Activated naive CD4-positive, alpha-beta T cell treated with anti-CD3 and anti-CD28 coated beads, Interleukin-2, amount 10 ng/mL, durations not matched to agents 7 days and 5 days (primary cell): ENCODE measurements at regions not wholly inside any gene's neighbourhood (a gene's known extent, or its start where the extent isn't known, plus 50 kb on each side); places are given as distances from the start of the nearest gene placed in this dataset.

Experiments
- CTCF ChIA-PET: fragments of 350-600 bp; sonication (Branson Sonifier 250); formaldehyde crosslinking; loops from one replicate; lab custom pipeline; 2021; ENCODE audit warnings: antibody characterized with exemption; lab: Charles Lee
- DNase-seq: peaks from one replicate; pipeline ENCODE4 v3.0.0-alpha.2; 2020
- H3K27ac Mint-ChIP-seq: one replicate; pipeline ENCODE4 v1.8.0; 2021; ENCODE audit warnings: mild to moderate bottlenecking, moderate library complexity, mixed read lengths
- H3K27me3 Mint-ChIP-seq: one replicate; pipeline ENCODE4 v1.8.0; 2021; ENCODE audit warnings: mild to moderate bottlenecking, mixed read lengths
- H3K36me3 Mint-ChIP-seq: one replicate; pipeline ENCODE4 v1.8.0; 2021; ENCODE audit warnings: mixed read lengths
- H3K4me1 Mint-ChIP-seq: one replicate; pipeline ENCODE4 v1.8.0; 2021; ENCODE audit warnings: mixed read lengths
- H3K4me3 Mint-ChIP-seq: one replicate; pipeline ENCODE4 v1.8.0; 2021; ENCODE audit warnings: mild to moderate bottlenecking, moderate library complexity, mixed read lengths
- H3K9me3 Mint-ChIP-seq: one replicate; pipeline ENCODE4 v1.8.0; 2021; ENCODE audit warnings: mixed read lengths

- Mint-ChIP-seq H3K36me3 (no peaks in the 10 kb centered on the region), H3K27ac (no peak overlapping the region), H3K27me3 (no peaks in the 10 kb centered on the region), H3K4me3 (no peak overlapping the region), H3K4me1 (no peaks in the 10 kb centered on the region), H3K9me3 (no peaks in the 10 kb centered on the region)
- DNase-seq = no peak
- CTCF ChIA-PET = no interaction called here
These were observed 314.8 kb downstream of the CYP26B1 start for GRCh38 chr2:71832844-71833243.

GRCh38 chr2:71832388-71832787 lies 315.3 kb downstream of the CYP26B1 start:
- Mint-ChIP-seq H3K27me3 (peaks cover 3% of the 10 kb centered on the region), H3K36me3 (no peaks in the 10 kb centered on the region), H3K4me1 (no peaks in the 10 kb centered on the region), H3K9me3 (no peaks in the 10 kb centered on the region), H3K27ac (no peak overlapping the region), H3K4me3 (no peak overlapping the region)
- no peak for DNase-seq
- CTCF ChIA-PET = no interaction called here

GRCh38 chr2:71831193-71831577 lies 316.5 kb downstream of the CYP26B1 start:
- peaks cover 4% of the 10 kb centered on the region for H3K27me3 Mint-ChIP-seq
- H3K9me3 Mint-ChIP-seq = no peaks in the 10 kb centered on the region
- H3K27ac Mint-ChIP-seq = no peak overlapping the region
- H3K36me3 Mint-ChIP-seq = no peaks in the 10 kb centered on the region
- H3K4me1 Mint-ChIP-seq = no peaks in the 10 kb centered on the region
- H3K4me3 Mint-ChIP-seq = no peak overlapping the region
- no peak for DNase-seq
- CTCF ChIA-PET = no interaction called here

GRCh38 chr2:71830497-71831192 lies 317.0 kb downstream of the CYP26B1 start:
- Mint-ChIP-seq H3K27me3 (peaks cover 4% of the 10 kb centered on the region), H3K4me3 (no peak overlapping the region), H3K9me3 (no peaks in the 10 kb centered on the region), H3K36me3 (no peaks in the 10 kb centered on the region), H3K27ac (no peak overlapping the region), H3K4me1 (no peaks in the 10 kb centered on the region)
- CTCF ChIA-PET = no interaction called here
- no peak for DNase-seq

GRCh38 chr2:71829008-71829407 lies 318.7 kb downstream of the CYP26B1 start:
- H3K27me3 Mint-ChIP-seq = peaks cover 4% of the 10 kb centered on the region
- no peaks in the 10 kb centered on the region for H3K36me3 Mint-ChIP-seq
- no peaks in the 10 kb centered on the region for H3K9me3 Mint-ChIP-seq
- DNase-seq = no peak
- no peaks in the 10 kb centered on the region for H3K4me1 Mint-ChIP-seq
- H3K27ac Mint-ChIP-seq = no peak overlapping the region
- no peak overlapping the region for H3K4me3 Mint-ChIP-seq
- CTCF ChIA-PET = no interaction called here

- DNase-seq = no peak
- Mint-ChIP-seq H3K36me3 (no peaks in the 10 kb centered on the region), H3K9me3 (no peaks in the 10 kb centered on the region), H3K4me3 (no peak overlapping the region), H3K4me1 (no peaks in the 10 kb centered on the region), H3K27ac (no peak overlapping the region), H3K27me3 (peaks cover 7% of the 10 kb centered on the region)
- CTCF ChIA-PET = no interaction called here
These were observed 319.7 kb downstream of the CYP26B1 start for GRCh38 chr2:71827973-71828372.

GRCh38 chr2:71827524-71827901 lies 320.1 kb downstream of the CYP26B1 start:
- peaks cover 9% of the 10 kb centered on the region for H3K27me3 Mint-ChIP-seq
- H3K9me3 Mint-ChIP-seq = no peaks in the 10 kb centered on the region
- H3K4me1 Mint-ChIP-seq = no peaks in the 10 kb centered on the region
- CTCF ChIA-PET = no interaction called here
- H3K36me3 Mint-ChIP-seq = no peaks in the 10 kb centered on the region
- H3K27ac Mint-ChIP-seq = no peak overlapping the region
- no peak overlapping the region for H3K4me3 Mint-ChIP-seq
- DNase-seq = no peak

- no peak overlapping the region for H3K27ac Mint-ChIP-seq
- CTCF ChIA-PET = no interaction called here
- DNase-seq = no peak
- H3K4me3 Mint-ChIP-seq = no peak overlapping the region
- no peaks in the 10 kb centered on the region for H3K36me3 Mint-ChIP-seq
- no peaks in the 10 kb centered on the region for H3K4me1 Mint-ChIP-seq
- no peaks in the 10 kb centered on the region for H3K9me3 Mint-ChIP-seq
- H3K27me3 Mint-ChIP-seq = peaks cover 9% of the 10 kb centered on the region
These were observed 320.7 kb downstream of the CYP26B1 start for GRCh38 chr2:71826826-71827523.

GRCh38 chr2:71826299-71826698 lies 321.4 kb downstream of the CYP26B1 start:
- Mint-ChIP-seq H3K9me3 (no peaks in the 10 kb centered on the region), H3K27me3 (peaks cover 9% of the 10 kb centered on the region), H3K27ac (no peak overlapping the region), H3K4me3 (no peak overlapping the region), H3K36me3 (no peaks in the 10 kb centered on the region), H3K4me1 (no peaks in the 10 kb centered on the region)
- CTCF ChIA-PET = no interaction called here
- DNase-seq = no peak

- no peaks in the 10 kb centered on the region for H3K36me3 Mint-ChIP-seq
- H3K27ac Mint-ChIP-seq = no peak overlapping the region
- CTCF ChIA-PET = no interaction called here
- H3K9me3 Mint-ChIP-seq = no peaks in the 10 kb centered on the region
- peaks cover 9% of the 10 kb centered on the region for H3K27me3 Mint-ChIP-seq
- no peak for DNase-seq
- no peaks in the 10 kb centered on the region for H3K4me1 Mint-ChIP-seq
- no peak overlapping the region for H3K4me3 Mint-ChIP-seq
These were observed 323.2 kb downstream of the CYP26B1 start for GRCh38 chr2:71824436-71824835.

- Mint-ChIP-seq H3K4me1 (no peaks in the 10 kb centered on the region), H3K27ac (no peak overlapping the region), H3K36me3 (no peaks in the 10 kb centered on the region), H3K27me3 (peaks cover 9% of the 10 kb centered on the region), H3K9me3 (no peaks in the 10 kb centered on the region), H3K4me3 (no peak overlapping the region)
- CTCF ChIA-PET = no interaction called here
- no peak for DNase-seq
These were observed 324.1 kb downstream of the CYP26B1 start for GRCh38 chr2:71823526-71823925.

- CTCF ChIA-PET = no interaction called here
- Mint-ChIP-seq H3K27me3 (peaks cover 8% of the 10 kb centered on the region), H3K4me3 (no peak overlapping the region)
These were observed 325.2 kb downstream of the CYP26B1 start for GRCh38 chr2:71822463-71822862.

GRCh38 chr2:71821856-71822255 lies 325.8 kb downstream of the CYP26B1 start:
- DNase-seq = no peak
- Mint-ChIP-seq H3K4me1 (no peaks in the 10 kb centered on the region), H3K27ac (no peak overlapping the region), H3K27me3 (peaks cover 5% of the 10 kb centered on the region), H3K36me3 (no peaks in the 10 kb centered on the region), H3K4me3 (no peak overlapping the region), H3K9me3 (no peaks in the 10 kb centered on the region)
- CTCF ChIA-PET = no interaction called here

More at GRCh38 chr2:71822463-71822862, 325.2 kb downstream of the CYP26B1 start:
- H3K4me1 Mint-ChIP-seq = no peaks in the 10 kb centered on the region
- H3K9me3 Mint-ChIP-seq = no peaks in the 10 kb centered on the region
- no peaks in the 10 kb centered on the region for H3K36me3 Mint-ChIP-seq
- DNase-seq = no peak
- H3K27ac Mint-ChIP-seq = no peak overlapping the region

- H3K4me1 Mint-ChIP-seq = no peaks in the 10 kb centered on the region
- H3K27ac Mint-ChIP-seq = no peak overlapping the region
- CTCF ChIA-PET = no interaction called here
- DNase-seq = no peak
- H3K9me3 Mint-ChIP-seq = no peaks in the 10 kb centered on the region
- H3K36me3 Mint-ChIP-seq = no peaks in the 10 kb centered on the region
- H3K4me3 Mint-ChIP-seq = no peak overlapping the region
- H3K27me3 Mint-ChIP-seq = peaks cover 5% of the 10 kb centered on the region
These were observed 330.8 kb downstream of the CYP26B1 start for GRCh38 chr2:71816815-71817214.

GRCh38 chr2:71815701-71816474 lies 331.8 kb downstream of the CYP26B1 start:
- no peak for DNase-seq
- Mint-ChIP-seq H3K27ac (no peak overlapping the region), H3K4me1 (no peaks in the 10 kb centered on the region), H3K9me3 (no peaks in the 10 kb centered on the region), H3K4me3 (no peak overlapping the region), H3K27me3 (peaks cover 5% of the 10 kb centered on the region), H3K36me3 (no peaks in the 10 kb centered on the region)
- CTCF ChIA-PET = no interaction called here
